Spleen (tissue), 11 donors: ENCODE measurements at regions not wholly inside any gene's neighbourhood (a gene's known extent, or its start where the extent isn't known, plus 50 kb on each side); places are given as distances from the start of the nearest gene placed in this dataset.

Experiments
- DNase-seq: peaks from one replicate; pipeline ENCODE4 v3.0.0-alpha.2; 2020
- H3K27ac ChIP-seq, 8 donors: fragments of 200-600 bp; sonication (generic) in 7 of 8; 1 replicate in 4 of 8; 2 replicates in 4 of 8; pipeline versions ENCODE4 v1.5.0 to v1.8.0; 2016 to 2021; ENCODE audit warnings: inconsistent platforms in 4 of 8, mild to moderate bottlenecking in 4 of 8, moderate library complexity in 1 of 8
- H3K27me3 ChIP-seq, 7 donors: fragments of 200-600 bp; sonication (generic) in 6 of 7; replicated peaks in 1 of 7; 1 replicate in 4 of 7; 2 replicates in 3 of 7; pipeline versions ENCODE4 v1.5.0 to v1.8.0; 2016 to 2021; ENCODE audit warnings: inconsistent platforms in 3 of 7, mild to moderate bottlenecking in 1 of 7
- H3K36me3 ChIP-seq, 6 donors: fragments of 200-600 bp; sonication (generic) in 5 of 6; 1 replicate in 4 of 6; 2 replicates in 2 of 6; pipeline versions ENCODE4 v1.5.0 to v1.8.0; 2016 to 2021; ENCODE audit warnings: inconsistent platforms in 2 of 6
- H3K4me1 ChIP-seq, 6 donors: fragments of 200-600 bp; sonication (generic) in 5 of 6; 1 replicate in 3 of 6; 2 replicates in 3 of 6; pipeline versions ENCODE4 v1.5.0 to v1.8.0; 2016 to 2021; ENCODE audit warnings: inconsistent platforms in 3 of 6
- H3K4me3 ChIP-seq, 8 donors: fragments of 200-600 bp; sonication (generic) in 7 of 8; 1 replicate in 4 of 8; 2 replicates in 4 of 8; pipeline versions ENCODE4 v1.5.0 to v1.8.0; 2016 to 2021; ENCODE audit warnings: inconsistent platforms in 4 of 8, mild to moderate bottlenecking in 4 of 8, moderate library complexity in 2 of 8
- H3K9me3 ChIP-seq, 8 donors: fragments of 200-600 bp; sonication (generic) in 7 of 8; 1 replicate in 4 of 8; 2 replicates in 4 of 8; pipeline versions ENCODE4 v1.5.0 to v1.8.0; 2016 to 2021; ENCODE audit warnings: inconsistent platforms in 4 of 8
- POLR2A ChIP-seq, 3 donors: fragments of 450-650 bp; IDR thresholded peaks; one replicate each; pipeline ENCODE4 v1.5.1; 2017; ENCODE audit warnings: antibody characterized with exemption in 3 of 3, mild to moderate bottlenecking in 1 of 3
- POLR2AphosphoS5 ChIP-seq, 3 donors: sonication (generic); formaldehyde crosslinking; IDR thresholded peaks; one replicate each; pipeline ENCODE4 v1.5.1; 2017; ENCODE audit warnings: antibody characterized with exemption in 3 of 3
- WGBS, 5 donors: extraction: QIAGEN DNeasy Blood & Tissue Kit in 3 of 5; methylation state at CpG; one replicate each; pipeline versions ENCODE4 v1.1.5 to v1.1.7; 2013 to 2018; 5-methylcytosine and 5-hydroxymethylcytosine counted together
- intact Hi-C: fragments of 100-400 bp; cut with DNase I; formaldehyde crosslinking; loops from one replicate; pipeline ENCODE4 v1.15.0; 2023; ENCODE audit warnings: low total_unique reads
- TF ChIP-seq, protein P1 (sequence below), 11 experiments: fragments of 200-600 bp in 7 of 11; fragments of 450-650 bp in 4 of 11; sonication (generic) in 4 of 11; IDR thresholded peaks in 8 of 11; conservative IDR thresholded peaks in 3 of 11; 1 replicate in 7 of 11; 2 replicates in 4 of 11; pipeline versions ENCODE4 v1.4.0 to v1.8.0; 2016 to 2021; ENCODE audit warnings: antibody characterized with exemption in 11 of 11, inconsistent platforms in 4 of 11, mild to moderate bottlenecking in 1 of 11
- donor health status: healthy with polysubstance abuse.
- donor health status: DM: no; HTN: no; CAD: no; lungs with moderate emphysema.
- donor health status: DM: no; HTN: no; CAD: no.
- donor health status: Bipolar disorder and iron deficiency.
- donor health status: healthy.
- donor health status: DM: no; HTN: no; CAD: no.
- donor health status: DM: yes; HTN: yes; CAD: no.

DNA sequence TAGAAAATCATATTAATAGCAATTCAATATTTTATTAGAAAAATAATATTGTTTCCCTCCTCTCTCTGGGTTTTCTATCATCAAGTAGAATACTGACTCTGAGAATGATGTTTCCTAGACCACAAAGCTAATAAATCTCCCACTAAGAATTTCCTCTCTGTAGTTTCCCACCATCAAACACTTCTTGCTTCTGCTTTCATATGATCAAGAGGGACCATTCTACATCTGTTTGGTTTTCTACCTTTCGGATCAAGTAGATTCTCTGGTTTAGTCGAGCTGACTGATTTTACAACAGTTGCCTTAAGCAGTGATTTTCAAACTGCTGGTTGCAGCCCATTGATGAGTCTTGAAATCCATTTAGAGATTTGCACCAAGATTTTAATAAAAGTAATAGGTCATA, 240.2 kb upstream of the PTBP2 start:
- WGBS, 5 donors: 38 to 46% (median 44%) methylated on average over 2 of the region's 2 CpGs
- no peaks in the 10 kb centered on the region for H3K4me1 ChIP-seq
- H3K4me3 ChIP-seq: no peak overlapping the region
- H3K27ac ChIP-seq: no peak overlapping the region
- H3K27me3 ChIP-seq: no peaks in the 10 kb centered on the region
- DNase-seq: no peak
- intact Hi-C loops: no loop called here
- TF ChIP-seq, protein P1, sequence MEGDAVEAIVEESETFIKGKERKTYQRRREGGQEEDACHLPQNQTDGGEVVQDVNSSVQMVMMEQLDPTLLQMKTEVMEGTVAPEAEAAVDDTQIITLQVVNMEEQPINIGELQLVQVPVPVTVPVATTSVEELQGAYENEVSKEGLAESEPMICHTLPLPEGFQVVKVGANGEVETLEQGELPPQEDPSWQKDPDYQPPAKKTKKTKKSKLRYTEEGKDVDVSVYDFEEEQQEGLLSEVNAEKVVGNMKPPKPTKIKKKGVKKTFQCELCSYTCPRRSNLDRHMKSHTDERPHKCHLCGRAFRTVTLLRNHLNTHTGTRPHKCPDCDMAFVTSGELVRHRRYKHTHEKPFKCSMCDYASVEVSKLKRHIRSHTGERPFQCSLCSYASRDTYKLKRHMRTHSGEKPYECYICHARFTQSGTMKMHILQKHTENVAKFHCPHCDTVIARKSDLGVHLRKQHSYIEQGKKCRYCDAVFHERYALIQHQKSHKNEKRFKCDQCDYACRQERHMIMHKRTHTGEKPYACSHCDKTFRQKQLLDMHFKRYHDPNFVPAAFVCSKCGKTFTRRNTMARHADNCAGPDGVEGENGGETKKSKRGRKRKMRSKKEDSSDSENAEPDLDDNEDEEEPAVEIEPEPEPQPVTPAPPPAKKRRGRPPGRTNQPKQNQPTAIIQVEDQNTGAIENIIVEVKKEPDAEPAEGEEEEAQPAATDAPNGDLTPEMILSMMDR (IDR thresholded peaks at IDR 0.05 in 8 of 11, conservative IDR thresholded peaks at IDR 0.05 in 3 of 11): no peak
- TF ChIP-seq POLR2AphosphoS5 (IDR thresholded peaks at IDR 0.05): no peak
- TF ChIP-seq POLR2A (IDR thresholded peaks at IDR 0.05): no peak
- H3K36me3 ChIP-seq: no peaks in the 10 kb centered on the region
- H3K9me3 ChIP-seq: no peaks in the 10 kb centered on the region

- Histone ChIP-seq H3K4me1 (no peaks in the 10 kb centered on the region), H3K9me3 (no peaks in the 10 kb centered on the region), H3K4me3 (no peak overlapping the region), H3K27me3 (no peaks in the 10 kb centered on the region), H3K36me3 (no peaks in the 10 kb centered on the region), H3K27ac (no peak overlapping the region)
- intact Hi-C loops: no loop called here
- no peak for DNase-seq
- TF ChIP-seq POLR2AphosphoS5 (IDR thresholded peaks at IDR 0.05): no peak
- no peak for TF ChIP-seq POLR2A (IDR thresholded peaks at IDR 0.05)
- TF ChIP-seq, protein P1 (IDR thresholded peaks at IDR 0.05 in 8 of 11, conservative IDR thresholded peaks at IDR 0.05 in 3 of 11): no peak
- WGBS, 5 donors: 66 to 77% (median 71%) methylated on average over 4 of the region's 4 CpGs
Observed at GRCh38 chr1:96482616-96483015, 239.0 kb upstream of the PTBP2 start.

DNA sequence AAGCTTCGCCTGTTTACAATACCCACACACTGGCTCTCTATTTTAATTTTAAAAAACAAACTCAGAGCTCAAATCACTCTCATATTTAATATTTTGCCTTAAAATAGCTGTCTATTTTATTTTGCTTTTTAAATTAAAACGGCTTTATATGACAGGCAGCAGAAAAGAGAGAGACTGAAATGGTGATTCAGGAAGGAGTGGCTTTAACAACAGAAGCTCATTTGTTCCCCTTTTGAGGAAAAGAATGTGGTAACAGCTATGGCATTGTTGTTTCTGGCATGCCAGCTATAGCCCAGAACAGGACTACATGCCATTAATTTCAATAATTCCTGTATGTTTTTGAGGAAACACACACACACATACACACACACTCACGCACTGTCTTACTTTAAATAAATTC, 234.2 kb upstream of the PTBP2 start:
- Histone ChIP-seq H3K36me3 (no peaks in the 10 kb centered on the region), H3K4me3 (no peak overlapping the region), H3K9me3 (no peaks in the 10 kb centered on the region), H3K27me3 (no peaks in the 10 kb centered on the region), H3K4me1 (no peaks in the 10 kb centered on the region), H3K27ac (no peak overlapping the region)
- WGBS, 5 donors: 68 to 75% (median 70%) methylated on average over 3 of the region's 3 CpGs
- intact Hi-C loops: no loop called here
- DNase-seq: no peak
- TF ChIP-seq POLR2AphosphoS5 (IDR thresholded peaks at IDR 0.05) (no peak), POLR2A (IDR thresholded peaks at IDR 0.05) (no peak)
- TF ChIP-seq, protein P1 (IDR thresholded peaks at IDR 0.05 in 8 of 11, conservative IDR thresholded peaks at IDR 0.05 in 3 of 11): no peak

GRCh38 chr1:96487971-96488370, 233.6 kb upstream of the PTBP2 start:
- H3K4me1 ChIP-seq: no peaks in the 10 kb centered on the region
- intact Hi-C loops: no loop called here
- no peak overlapping the region for H3K27ac ChIP-seq
- no peaks in the 10 kb centered on the region for H3K9me3 ChIP-seq
- no peak overlapping the region for H3K4me3 ChIP-seq
- TF ChIP-seq, protein P1 (IDR thresholded peaks at IDR 0.05 in 8 of 11, conservative IDR thresholded peaks at IDR 0.05 in 3 of 11): no peak
- TF ChIP-seq POLR2AphosphoS5 (IDR thresholded peaks at IDR 0.05) (no peak), POLR2A (IDR thresholded peaks at IDR 0.05) (no peak)
- no peak for DNase-seq
- H3K27me3 ChIP-seq: no peaks in the 10 kb centered on the region
- H3K36me3 ChIP-seq: no peaks in the 10 kb centered on the region
- WGBS, 5 donors: 81 to 91% (median 87%) methylated on average over 5 of the region's 5 CpGs
